Upper lobe of left lung (tissue), 6 donors: ENCODE measurements at regions not wholly inside any gene's neighbourhood (a gene's known extent, or its start where the extent isn't known, plus 50 kb on each side); places are given as distances from the start of the nearest gene placed in this dataset.
A peak's percentile ranks its signal among the peaks of the same experiment; 100 is the strongest.

Source experiments
- ATAC-seq, 2 donors: fragments of 200-7000 bp; cut with Tn5 transposase; one replicate each; pipeline ENCODE4 v1.9.1; 2022; ENCODE audit warnings: mild to moderate bottlenecking in 2 of 2, moderate library complexity in 2 of 2; ENCODE audit not compliant: low FRiP score in 2 of 2
- DNase-seq, 2 donors: peaks; one replicate each; pipeline ENCODE4 v3.0.0-alpha.2; 2019 to 2020
- H3K27ac ChIP-seq, 4 donors: fragments of 200-600 bp; sonication (generic); one replicate each; pipeline ENCODE4 v1.5.1; 2016 to 2019
- H3K27me3 ChIP-seq, 4 donors: fragments of 200-600 bp; sonication (generic); one replicate each; pipeline ENCODE4 v1.5.1; 2017 to 2019
- H3K36me3 ChIP-seq, 4 donors: fragments of 200-600 bp; sonication (generic); one replicate each; pipeline ENCODE4 v1.5.1; 2016 to 2019
- H3K4me1 ChIP-seq, 4 donors: fragments of 200-600 bp; sonication (generic); one replicate each; pipeline ENCODE4 v1.5.1; 2018 to 2019
- H3K4me3 ChIP-seq, 4 donors: fragments of 200-600 bp; sonication (generic); one replicate each; pipeline ENCODE4 v1.5.1; 2017 to 2019; ENCODE audit warnings: mild to moderate bottlenecking in 2 of 4, moderate library complexity in 1 of 4
- H3K9me3 ChIP-seq, 4 donors: fragments of 200-600 bp; sonication (generic); one replicate each; pipeline ENCODE4 v1.5.1; 2018 to 2019
- CTCF ChIP-seq, 6 experiments: fragments of 450-650 bp in 4 of 6; fragments of 200-600 bp in 2 of 6; sonication (generic) in 2 of 6; IDR thresholded peaks; one replicate each; pipeline ENCODE4 v1.5.1; 2016 to 2019; ENCODE audit warnings: antibody characterized with exemption in 6 of 6
- EP300 ChIP-seq, 4 donors: sonication (generic); formaldehyde crosslinking; IDR thresholded peaks; one replicate each; pipeline ENCODE4 v1.5.1; 2017; ENCODE audit warnings: antibody characterized with exemption in 4 of 4, control low read depth in 2 of 4
- POLR2A ChIP-seq, 4 donors: fragments of 450-650 bp; IDR thresholded peaks; one replicate each; pipeline ENCODE4 v1.5.1; 2016 to 2017; ENCODE audit warnings: antibody characterized with exemption in 4 of 4, mild to moderate bottlenecking in 2 of 4
- POLR2AphosphoS5 ChIP-seq, 2 donors: sonication (generic); formaldehyde crosslinking; IDR thresholded peaks; one replicate each; pipeline ENCODE4 v1.5.1; 2017; ENCODE audit warnings: antibody characterized with exemption in 2 of 2
- whole genome bisulfite sequencing, 2 donors: methylation state at CpG; one replicate each; pipeline ENCODE4 v1.1.5; 2017 to 2018; 5-methylcytosine and 5-hydroxymethylcytosine counted together
- donor health status: DM: no; HTN: no; CAD: no; lungs with moderate emphysema.
- donor health status: DM: no; HTN: yes; CAD: no; lungs with severe emphysema.

GRCh38 chr4:175944126-175944910 is 121.3 kb upstream of the WDR17 start:
- TF ChIP-seq POLR2AphosphoS5 (IDR thresholded peaks at IDR 0.05) (no peak), CTCF (IDR thresholded peaks at IDR 0.05) (no peak), POLR2A (IDR thresholded peaks at IDR 0.05) (no peak), EP300 (IDR thresholded peaks at IDR 0.05) (no peak)

GRCh38 chr4:175946472-175947116 is 119.0 kb upstream of the WDR17 start:
- Histone ChIP-seq H3K4me3 (peak overlapping the region in 1 of 4 donors; percentile 29), H3K4me1 (peaks cover 0 to 5% (median 0%) of the 10 kb centered on the region in 4 donors), H3K27me3 (no peaks in the 10 kb centered on the region), H3K9me3 (no peaks in the 10 kb centered on the region), H3K27ac (no peak overlapping the region), H3K36me3 (no peaks in the 10 kb centered on the region)
- ATAC-seq = peak in 1 of 2 donors; percentile 53
- TF ChIP-seq POLR2A (IDR thresholded peaks at IDR 0.05) (no peak), EP300 (IDR thresholded peaks at IDR 0.05) (no peak), POLR2AphosphoS5 (IDR thresholded peaks at IDR 0.05) (no peak), CTCF (IDR thresholded peaks at IDR 0.05) (no peak)
- 28 to 48% methylated on average over 6 of the region's 6 CpGs for WGBS, 2 donors
- DNase-seq = no peak

More at GRCh38 chr4:175944126-175944910, 121.3 kb upstream of the WDR17 start:
- ATAC-seq (no peak), DNase-seq (no peak)
- Histone ChIP-seq H3K9me3 (no peaks in the 10 kb centered on the region), H3K4me3 (no peak overlapping the region), H3K27me3 (no peaks in the 10 kb centered on the region), H3K36me3 (no peaks in the 10 kb centered on the region), H3K4me1 (peaks cover 0 to 5% (median 0%) of the 10 kb centered on the region in 4 donors), H3K27ac (no peak overlapping the region)
- WGBS, 2 donors = 81 to 82% methylated on average over 10 of the region's 10 CpGs

GRCh38 chr4:175947117-175947722 is 118.4 kb upstream of the WDR17 start:
- 4 to 5% methylated on average over 4 of the region's 4 CpGs for WGBS, 2 donors
- ATAC-seq = peak in 1 of 2 donors; percentile 50

GRCh38 chr4:175951794-175952193 is 113.8 kb upstream of the WDR17 start:
- Histone ChIP-seq H3K36me3 (no peaks in the 10 kb centered on the region), H3K27me3 (no peaks in the 10 kb centered on the region), H3K4me1 (peaks cover 0 to 2% (median 0%) of the 10 kb centered on the region in 4 donors), H3K9me3 (no peaks in the 10 kb centered on the region), H3K4me3 (no peak overlapping the region), H3K27ac (no peak overlapping the region)
- no peak for DNase-seq
- TF ChIP-seq EP300 (IDR thresholded peaks at IDR 0.05) (no peak), POLR2A (IDR thresholded peaks at IDR 0.05) (no peak), POLR2AphosphoS5 (IDR thresholded peaks at IDR 0.05) (no peak), CTCF (IDR thresholded peaks at IDR 0.05) (no peak)
- ATAC-seq = no peak
- WGBS, 2 donors = 86 to 88% methylated on average over 1 of the region's 1 CpG

More at GRCh38 chr4:175947117-175947722, 118.4 kb upstream of the WDR17 start:
- H3K4me1 ChIP-seq = peaks cover 0 to 5% (median 0%) of the 10 kb centered on the region in 4 donors
- peak overlapping the region in 1 of 4 donors; percentile 29 for H3K4me3 ChIP-seq
- no peaks in the 10 kb centered on the region for H3K36me3 ChIP-seq
- TF ChIP-seq CTCF (IDR thresholded peaks at IDR 0.05) = peak in 5 of 6 experiments; percentile 27 to 58 (median 40)
- no peak for TF ChIP-seq POLR2AphosphoS5 (IDR thresholded peaks at IDR 0.05)
- no peaks in the 10 kb centered on the region for H3K9me3 ChIP-seq
- no peak overlapping the region for H3K27ac ChIP-seq
- H3K27me3 ChIP-seq = no peaks in the 10 kb centered on the region
- no peak for DNase-seq
